HuH-7 (cell line): ENCODE measurements at regions not wholly inside any gene's neighbourhood (a gene's known extent, or its start where the extent isn't known, plus 50 kb on each side); places are given as distances from the start of the nearest gene placed in this dataset.

ENCODE experiments used
- DNase-seq: peaks from one replicate; pipeline ENCODE4 v3.0.0; 2011; ENCODE audit warnings: low spot score

DNA sequence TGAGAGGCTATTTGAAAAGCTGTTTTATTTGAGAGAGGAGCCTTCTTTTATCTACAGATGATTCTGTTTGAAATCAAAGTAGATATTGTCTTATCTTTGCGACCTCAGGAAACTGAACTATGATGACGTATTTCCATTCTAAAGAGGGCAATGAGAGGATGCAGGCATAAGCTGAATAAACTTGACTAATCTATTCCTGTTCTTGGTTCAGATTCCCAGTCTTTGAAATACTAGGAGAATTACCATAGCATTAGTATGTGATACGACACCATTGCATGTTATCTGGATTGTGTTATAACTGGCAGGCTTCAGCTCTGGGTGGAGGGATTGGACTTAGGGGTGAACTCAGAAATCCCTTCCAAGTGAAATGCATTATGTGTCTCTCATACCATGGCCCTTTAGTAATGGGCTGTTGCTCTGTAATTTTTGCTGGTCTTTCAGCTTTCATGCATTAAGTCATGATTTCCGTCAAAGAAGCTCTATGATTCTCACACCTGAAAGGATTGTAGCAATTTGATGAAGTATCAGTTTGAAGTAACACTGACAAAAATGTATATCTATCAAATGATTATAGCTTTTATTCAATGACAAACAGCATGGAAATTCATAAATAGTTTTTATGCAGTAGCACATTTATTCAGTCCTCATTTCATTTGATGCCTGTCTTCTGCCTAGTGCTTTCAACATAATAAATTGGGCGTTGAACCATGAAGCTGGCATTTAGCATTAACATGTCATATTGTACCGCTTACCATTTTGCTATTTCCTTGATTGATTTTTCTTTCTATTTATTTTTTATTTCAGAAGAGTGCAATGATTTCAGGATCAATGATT is 138.4 kb upstream of the SPACA1 start:
- DNase-seq, result no peak

DNA sequence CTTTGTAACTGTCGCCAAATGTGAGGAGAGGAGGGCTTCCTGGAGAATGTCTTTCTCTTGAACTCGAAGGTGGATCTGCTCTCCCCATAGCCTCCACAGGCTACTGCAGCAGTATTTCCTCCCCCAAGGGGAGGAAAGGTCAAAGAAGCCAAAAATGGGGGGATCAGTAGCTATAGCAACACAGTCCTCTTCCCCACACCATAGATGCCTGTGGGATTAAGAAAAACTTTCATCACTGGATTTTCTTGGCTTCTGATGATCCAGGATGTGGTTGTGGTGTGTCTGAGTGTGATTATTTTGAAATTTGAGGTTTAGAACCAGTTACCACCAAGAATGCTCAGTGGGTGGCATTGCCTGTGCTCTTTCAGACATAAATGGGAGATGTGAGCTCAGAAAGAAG is 140.1 kb upstream of the SPACA1 start:
- no peak for DNase-seq

DNA sequence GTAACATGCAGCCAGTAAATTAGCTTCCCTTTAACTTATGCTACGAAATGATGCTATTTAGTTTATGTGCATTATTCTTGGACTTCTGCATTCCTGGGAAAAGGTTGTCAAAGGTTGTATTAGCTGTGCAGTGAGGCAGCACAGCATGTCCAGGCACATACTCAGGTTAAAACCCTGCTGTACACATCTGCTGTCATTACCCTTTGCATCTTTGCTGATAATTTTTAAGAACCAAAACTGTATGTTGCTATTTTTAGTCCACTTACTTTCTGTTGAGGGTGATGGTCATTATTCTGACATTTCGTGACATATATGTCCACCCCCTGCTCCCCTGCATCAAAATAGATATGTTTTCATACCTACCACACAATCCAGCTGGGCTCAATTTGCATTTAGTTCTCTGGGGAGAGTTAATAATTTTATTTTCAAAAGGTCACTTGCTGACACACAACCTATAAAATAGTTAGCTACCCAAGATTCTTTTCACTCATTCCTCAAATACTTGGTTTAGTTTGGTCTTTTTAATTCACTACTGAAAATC is 142.5 kb upstream of the SPACA1 start:
- DNase-seq, result no peak

DNA sequence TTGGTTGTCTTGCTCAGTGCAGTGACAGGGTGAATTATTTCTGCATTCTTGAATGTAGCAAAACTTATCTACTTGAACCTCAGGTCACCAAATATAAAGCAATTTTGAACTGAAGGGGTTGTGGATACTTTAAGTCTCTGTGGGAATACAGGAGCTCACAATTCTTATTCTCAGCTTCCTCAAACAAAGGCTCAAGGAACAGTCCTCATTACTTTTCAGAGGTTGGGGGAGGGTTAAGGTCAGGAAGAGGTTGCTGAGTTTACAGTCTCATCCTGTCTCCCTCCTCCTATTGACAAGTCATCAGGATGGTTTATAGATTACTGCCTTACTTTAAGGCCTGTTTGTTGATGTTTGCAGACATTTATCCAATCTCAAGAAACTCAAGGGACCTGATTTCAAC is 143.6 kb upstream of the SPACA1 start:
- no peak for DNase-seq

DNA sequence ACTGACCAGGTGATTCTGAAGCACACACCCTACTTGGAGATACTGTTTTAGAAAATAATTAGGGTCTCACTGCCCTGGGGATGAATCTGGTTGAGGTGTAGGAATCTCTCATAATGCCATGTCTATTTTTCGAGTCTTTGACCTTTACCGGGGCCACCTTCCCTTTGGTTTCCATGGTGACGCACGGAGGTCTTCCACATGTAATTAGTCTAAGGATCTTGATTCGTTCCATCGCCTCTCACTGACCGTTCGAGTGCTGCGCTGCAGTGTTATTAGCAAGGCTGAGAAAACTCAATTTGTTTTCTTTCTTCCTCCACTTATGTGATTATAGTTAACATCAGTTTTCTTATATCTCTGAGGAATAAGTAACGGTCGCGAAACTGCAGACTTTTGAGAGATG is 144.3 kb upstream of the SPACA1 start:
- no peak for DNase-seq

DNA sequence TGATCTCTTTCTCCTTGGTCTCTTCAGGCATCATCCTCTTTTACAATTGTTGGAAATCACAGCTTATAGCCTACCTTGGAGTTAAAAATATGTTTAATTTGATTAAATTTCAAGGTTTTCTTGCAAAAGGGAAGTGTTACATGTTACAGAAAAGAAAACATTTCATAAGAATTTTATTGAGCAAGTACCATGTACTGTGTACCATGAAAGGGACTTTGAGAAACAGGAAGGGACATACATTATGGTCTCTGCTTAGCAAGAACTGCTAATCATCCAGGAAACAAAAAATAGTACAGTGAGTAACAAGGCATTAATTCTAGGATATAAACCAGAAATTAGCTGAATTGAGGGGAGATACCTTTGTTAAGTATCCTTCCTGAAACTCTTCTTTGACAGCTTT is 145.3 kb upstream of the SPACA1 start:
- DNase-seq, result no peak

DNA sequence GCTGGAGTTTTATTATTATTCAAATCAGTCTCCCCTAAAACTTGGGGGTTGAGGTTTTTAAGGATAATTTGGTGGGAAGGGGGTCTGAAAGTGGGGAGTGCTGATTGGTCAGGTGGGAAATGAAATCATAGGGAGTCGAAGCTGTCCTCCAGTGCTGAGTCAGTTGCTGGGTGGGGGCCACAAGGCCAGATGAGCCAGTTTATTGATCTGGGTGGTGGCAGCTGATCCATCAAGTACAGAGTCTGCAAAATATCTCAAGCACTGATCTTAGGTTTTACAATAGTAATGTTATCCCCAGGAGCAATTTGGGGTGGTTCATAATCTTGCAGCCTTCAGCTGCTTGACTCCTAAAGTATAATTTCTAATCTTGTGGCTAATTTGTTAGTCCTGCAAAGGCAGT is 146.0 kb upstream of the SPACA1 start:
- DNase-seq, result no peak

DNA sequence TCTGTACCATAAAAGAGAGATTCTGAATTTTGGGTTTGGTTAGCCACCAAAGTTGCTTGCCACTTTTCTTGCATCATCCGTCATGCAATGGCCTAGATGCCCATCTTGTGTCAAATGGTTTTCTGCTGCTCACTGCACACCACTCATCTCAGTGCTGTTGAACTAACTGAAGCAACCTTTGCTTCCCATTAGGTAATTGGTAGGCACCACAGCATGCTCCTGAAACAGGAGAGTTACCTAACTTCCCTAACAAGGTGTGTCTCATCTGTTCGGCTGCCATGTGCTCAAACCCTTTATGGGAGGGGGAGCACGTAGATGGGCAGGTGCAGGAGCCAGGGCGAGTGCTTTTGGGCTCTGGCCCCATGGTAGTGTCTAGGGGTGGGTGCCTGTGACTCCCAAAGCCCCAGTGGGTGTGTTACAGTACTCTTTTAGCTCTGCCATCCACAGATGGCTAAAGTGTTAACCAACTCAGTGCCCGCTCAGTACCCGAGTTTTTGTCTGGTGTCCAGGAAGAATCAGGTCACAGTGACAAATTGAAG is 147.4 kb upstream of the SPACA1 start:
- no peak for DNase-seq

DNA sequence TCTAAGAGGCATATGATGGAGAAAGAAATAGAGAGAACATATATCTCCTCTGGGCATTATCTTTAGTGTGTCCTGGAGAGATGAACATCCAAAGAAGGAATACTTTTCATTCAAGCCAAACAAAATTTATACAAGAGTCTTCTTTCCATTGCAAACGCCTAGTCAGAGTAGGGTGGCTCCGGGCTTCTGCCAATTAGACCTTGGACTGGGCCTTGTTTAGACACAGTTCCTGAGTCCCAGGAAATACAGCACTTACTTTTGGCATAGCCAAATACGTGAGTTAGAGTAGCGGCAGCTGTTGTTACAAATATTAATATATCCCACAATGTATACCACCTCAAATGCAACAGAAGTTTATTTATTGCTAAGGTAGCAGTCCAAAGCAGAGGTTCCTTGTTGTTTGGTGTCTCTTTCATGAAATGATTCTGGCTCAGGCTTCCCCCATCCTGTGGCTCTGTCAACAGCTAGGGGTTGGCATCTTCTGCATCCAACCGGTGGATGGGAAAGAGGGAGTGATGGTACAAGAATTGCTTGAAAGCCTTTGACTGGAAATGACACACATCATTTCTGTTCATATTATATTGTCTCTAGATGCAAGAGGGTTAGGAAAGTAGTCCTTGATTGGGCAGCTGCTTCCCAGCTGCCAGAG is 148.0 kb upstream of the SPACA1 start:
- DNase-seq, result no peak

DNA sequence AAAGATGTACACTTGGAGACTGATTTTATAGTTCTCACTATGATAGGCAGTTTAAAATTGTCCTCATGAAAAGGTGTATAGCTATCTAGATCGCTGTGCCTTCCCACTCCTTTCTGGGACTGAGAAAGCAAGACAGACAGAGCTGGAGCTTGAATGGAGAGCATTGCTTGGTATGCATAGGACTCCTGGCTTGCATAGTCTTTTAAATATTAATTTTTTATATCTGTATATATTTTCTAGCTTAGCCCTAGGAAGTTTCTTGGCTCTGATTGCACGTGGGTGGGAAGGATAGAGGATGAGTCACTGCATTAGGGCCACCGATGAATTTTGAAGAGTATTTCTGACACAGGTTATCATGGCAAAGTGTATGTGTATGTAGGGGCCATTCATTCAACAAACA is 150.0 kb upstream of the SPACA1 start:
- DNase-seq, result no peak

DNA sequence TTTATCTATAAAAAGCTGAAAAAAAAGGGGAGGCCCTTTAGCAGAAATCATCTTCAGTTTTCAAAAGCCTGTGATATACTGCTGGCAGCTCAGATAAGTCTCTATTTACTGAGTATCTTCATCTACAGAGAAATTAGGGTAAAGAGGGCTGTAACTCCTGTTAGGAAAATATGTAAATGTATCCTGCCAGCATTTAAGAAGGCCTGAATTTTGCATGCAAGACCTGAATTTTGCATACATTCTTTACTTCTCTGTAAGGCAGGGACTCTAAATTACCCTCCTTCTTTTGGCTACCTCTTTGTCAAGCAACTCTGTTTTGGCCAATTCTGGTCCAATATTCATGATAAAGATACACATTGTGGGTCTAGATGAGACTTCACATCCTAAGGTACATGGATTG is 150.6 kb upstream of the SPACA1 start:
- DNase-seq, result no peak

DNA sequence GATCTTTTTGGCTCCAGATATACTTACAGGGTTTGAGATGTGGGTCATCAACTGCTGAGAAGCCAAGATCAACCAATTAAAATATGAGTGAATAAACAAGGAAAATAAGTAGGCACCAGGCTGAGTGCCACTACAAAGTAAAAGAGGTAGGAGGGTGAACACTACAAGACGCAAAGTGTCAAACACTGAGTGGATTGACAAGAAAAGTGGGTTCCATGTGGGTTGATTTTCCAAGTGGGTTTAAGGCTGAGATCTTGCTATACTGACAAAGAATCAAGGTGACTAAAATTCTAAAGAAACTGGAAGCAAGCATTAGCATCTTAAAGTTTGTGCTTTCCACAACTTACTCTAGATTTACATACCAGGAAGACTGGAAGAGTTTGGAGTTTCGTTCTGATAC is 160.4 kb upstream of the SPACA1 start:
- DNase-seq, result no peak

DNA sequence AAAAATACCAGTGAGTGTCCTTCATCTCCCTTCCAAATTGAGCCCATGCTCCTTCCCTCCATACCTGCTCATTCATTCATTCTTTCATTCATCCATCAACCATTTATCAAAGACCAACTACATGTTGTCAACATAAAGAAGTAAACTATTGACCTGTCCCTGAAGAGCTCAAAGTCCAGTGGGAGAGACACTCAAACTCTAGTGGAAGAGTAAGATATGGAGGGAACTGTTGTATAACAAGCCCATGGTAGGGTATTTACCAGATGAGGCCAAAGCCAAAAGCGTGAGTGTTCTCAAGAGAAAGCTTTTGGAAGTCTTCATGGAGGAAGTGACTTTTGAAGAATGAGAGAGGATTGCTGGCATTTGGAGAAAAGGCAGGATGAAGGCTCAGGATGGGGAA is 163.4 kb upstream of the SPACA1 start:
- no peak for DNase-seq

DNA sequence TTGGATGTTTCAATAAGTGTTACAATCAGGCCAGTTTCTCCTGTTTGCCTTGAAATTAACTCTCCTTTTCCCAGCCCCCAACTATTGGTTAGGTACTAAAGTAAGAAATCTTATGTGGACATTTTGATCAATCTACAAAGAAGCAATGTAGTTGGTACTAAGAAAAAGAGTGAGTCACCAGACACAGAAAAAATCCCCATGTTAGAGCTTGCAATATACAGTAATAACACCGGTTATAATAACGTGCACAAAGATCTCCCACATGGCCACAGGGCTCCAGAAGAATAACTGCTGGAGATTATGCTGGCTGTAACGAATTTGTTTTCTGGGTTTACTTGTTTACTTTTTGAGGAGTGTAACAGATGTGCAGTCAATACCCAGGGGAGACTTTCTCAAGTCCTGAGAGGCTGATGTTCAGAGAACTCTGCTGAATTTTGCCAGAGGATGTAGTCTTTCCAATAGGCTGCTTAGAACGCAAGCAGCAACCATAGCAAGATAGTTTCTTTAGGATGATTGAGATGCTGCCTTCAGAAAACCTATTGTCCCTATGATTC is 166.2 kb upstream of the SPACA1 start:
- no peak for DNase-seq

DNA sequence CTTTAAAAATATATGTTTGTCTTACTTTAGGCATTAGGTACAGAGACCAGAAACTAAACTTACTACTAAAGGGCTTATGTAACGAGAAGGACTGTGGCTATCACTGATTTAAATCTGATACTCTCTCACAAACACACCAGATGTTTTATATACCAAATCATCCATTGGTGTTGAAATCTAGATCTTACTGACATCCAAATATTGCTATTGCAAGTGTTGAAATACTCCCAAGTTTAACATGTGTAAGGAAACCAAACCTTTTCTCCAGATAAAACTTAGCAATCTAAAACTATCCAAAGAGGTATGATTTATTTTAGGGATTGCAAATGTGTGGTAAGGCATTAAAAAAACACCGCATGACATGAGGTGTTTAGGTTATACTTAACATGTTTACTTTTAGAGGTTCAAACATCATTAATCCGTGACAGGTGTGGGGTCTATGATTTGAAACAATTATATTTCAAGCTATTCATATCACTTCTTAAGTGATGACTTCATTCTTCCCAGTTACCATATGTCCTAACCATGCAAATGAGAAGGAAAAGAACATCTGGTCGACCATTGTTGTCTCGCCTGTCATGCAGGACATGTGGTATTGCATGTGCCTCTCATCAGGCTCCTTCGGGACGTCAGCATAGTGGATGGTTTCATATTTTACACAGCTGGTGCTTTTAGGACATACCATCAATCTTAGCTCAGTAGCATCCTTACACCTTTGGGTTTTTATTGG is 168.3 kb upstream of the SPACA1 start:
- DNase-seq, result no peak

DNA sequence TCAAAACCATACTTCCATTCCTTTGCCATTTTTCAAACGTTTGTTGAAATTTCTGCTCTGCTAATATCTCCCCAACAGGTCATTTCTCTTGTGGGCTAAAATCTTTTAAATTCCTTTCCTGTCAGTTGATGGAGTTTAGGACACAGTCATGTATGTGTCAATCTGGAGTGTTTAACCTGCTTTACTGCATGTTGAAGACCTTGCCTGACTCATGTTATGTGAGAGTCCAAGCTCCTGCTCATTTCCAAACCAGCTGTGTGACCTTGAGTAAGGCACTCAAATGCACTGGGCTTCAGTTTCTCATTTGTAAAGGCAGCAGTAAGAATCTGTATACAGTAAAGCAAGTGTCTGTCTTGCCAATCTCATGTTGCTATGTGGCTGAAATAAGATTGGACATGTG is 171.9 kb upstream of the SPACA1 start:
- DNase-seq, result no peak

DNA sequence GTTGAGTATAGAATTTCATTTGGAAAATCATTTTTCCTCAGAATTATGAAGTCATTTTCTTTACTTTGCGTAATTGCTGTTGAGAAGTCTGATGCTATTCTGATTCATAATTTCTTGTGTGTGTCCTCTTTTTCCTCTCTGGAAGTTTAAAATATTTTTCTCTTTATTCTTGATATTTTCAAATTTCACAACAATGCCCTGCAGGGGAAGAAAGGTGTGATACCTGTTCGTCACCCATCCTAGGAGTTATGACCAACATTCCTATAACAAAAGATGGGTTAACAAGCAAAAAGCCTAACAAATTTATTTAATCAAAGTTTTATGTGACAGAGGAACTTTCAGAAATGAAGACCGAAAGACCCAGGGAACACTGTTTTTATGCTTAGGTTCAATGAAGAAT is 171.5 kb upstream of the AKIRIN2 start:
- DNase-seq, result no peak

DNA sequence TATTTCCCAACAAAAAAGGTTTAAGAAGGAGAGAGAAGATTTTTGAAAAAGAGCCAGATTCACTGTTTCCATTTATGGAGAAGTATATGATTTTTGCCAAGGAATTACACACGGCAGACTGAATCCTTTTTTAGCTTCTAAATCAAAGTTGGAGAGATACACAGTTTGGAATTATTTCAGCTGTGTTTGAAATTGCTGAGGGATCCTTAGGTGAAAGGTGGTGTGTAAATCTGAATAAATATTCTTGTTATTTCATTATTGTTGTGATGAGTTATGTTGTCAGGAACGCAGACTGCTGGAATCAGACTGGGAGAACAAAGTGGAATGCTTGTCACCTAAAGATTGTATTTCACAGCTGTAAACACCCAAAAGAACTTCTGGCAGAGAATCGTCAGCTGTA is 168.5 kb upstream of the AKIRIN2 start:
- no peak for DNase-seq

DNA sequence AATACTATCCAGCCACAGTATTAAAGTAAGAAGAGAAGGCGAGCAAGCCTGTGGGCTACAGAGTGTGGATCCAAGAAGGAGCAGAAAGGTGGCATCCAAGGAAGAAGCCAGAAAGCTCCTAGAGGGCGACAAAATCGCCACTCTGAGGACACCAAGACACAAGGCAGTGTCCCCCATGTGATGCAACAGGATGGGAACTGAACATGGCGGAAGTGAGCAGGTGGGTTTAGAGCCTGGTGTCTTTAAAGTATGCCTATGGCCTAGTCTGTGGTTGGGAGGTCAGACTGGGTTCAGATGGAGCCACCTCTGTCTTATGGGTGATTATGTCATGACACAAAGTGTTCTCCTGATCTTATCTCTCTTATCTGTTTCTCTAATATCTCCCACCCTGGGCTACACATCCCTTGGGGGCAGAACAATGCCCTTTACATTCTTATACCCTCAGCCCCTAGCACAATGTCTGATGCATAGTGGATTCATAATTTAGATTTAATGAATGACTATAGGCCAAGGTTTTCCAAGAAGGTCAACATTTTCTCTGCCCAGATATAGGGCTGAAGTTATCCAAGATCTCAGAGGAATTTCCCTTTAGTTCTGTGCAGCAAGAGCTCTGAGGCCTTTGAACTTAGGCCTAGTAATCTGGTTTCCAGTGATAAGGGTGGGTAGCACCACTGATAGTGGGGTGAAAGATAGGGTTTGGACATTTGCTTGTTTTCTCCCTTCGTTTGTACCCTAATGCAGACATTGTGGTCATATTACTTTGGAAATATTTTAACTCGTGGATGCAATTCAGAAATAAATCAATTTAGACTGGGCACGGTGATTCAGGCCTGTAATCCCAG is 167.3 kb upstream of the AKIRIN2 start:
- DNase-seq, result no peak

DNA sequence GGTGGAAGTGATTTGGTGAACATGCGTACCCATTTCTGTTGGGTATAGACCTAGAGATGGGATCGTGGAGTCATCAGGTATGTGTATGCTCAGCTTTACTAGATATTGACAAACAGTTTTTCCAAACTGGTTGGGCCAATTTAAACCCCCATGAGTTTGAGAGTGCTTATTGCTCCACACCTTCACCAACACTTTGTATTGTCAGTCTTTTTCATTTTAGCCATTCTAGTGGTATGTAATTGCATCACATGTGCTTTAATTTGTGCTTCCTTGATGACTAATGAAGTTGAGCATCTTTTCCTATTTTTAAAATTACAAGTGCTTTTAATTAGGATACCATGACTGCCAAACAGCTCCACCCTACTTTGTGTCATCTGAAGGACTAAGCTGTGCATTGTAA is 158.9 kb upstream of the AKIRIN2 start:
- no peak for DNase-seq

DNA sequence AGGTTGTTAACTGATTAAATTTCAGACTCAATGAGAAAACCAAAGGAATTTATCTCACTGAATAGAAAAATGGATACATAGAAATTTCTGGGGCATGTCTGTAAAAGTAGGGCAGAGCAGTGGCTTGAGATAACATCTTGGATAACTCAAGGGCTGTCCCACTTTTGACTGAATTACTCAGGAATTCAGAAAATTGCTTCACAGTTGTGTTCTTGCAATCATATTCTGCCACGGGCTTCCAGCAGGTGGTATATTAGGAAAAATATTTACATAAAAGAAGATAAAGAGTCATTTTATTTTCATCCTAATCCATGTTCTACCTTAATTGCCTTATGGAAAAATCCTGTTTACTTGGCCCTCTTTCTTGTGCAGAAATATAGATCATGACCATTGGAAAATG is 156.4 kb upstream of the AKIRIN2 start:
- no peak for DNase-seq
